ENCODE measurements at regions not wholly inside any gene's neighbourhood (a gene's known extent, or its start where the extent isn't known, plus 50 kb on each side); places are given as distances from the start of the nearest gene placed in this dataset.

DNA sequence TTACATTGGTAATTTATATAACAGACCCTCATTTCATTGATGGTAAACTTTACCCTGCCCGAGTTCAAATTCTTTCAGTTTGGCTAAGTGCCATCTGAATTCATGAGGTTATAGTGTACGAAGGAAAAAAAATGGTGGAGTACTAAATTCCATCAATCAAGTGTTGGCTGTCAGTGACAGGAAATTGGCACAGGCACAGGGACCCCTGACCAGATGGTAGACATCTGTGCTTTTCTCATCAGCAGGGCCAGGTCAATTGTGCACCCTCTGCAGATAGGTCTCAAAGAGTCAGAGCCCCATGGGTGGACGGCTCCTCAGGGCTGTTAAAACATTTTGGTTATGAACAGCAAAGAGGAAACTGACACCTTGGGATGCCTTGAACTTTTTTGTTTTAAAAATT is 439.2 kb downstream of the SETBP1 start:
- TF ChIP-seq, protein P1, sequence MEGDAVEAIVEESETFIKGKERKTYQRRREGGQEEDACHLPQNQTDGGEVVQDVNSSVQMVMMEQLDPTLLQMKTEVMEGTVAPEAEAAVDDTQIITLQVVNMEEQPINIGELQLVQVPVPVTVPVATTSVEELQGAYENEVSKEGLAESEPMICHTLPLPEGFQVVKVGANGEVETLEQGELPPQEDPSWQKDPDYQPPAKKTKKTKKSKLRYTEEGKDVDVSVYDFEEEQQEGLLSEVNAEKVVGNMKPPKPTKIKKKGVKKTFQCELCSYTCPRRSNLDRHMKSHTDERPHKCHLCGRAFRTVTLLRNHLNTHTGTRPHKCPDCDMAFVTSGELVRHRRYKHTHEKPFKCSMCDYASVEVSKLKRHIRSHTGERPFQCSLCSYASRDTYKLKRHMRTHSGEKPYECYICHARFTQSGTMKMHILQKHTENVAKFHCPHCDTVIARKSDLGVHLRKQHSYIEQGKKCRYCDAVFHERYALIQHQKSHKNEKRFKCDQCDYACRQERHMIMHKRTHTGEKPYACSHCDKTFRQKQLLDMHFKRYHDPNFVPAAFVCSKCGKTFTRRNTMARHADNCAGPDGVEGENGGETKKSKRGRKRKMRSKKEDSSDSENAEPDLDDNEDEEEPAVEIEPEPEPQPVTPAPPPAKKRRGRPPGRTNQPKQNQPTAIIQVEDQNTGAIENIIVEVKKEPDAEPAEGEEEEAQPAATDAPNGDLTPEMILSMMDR (optimal IDR thresholded peaks at IDR 0.05 in 1 of 3, IDR thresholded peaks at IDR 0.05 in 1 of 3, conservative IDR thresholded peaks at IDR 0.05 in 1 of 3; ENCODE audit: extremely low read depth in 1 of 3, insufficient read depth in 2 of 3, low read length in 3 of 3) = no peak
- no peak for TF ChIP-seq EZH2 (IDR thresholded peaks at IDR 0.05; ENCODE audit: low read length)
